Ovary (tissue), 7 donors: ENCODE measurements at regions not wholly inside any gene's neighbourhood (a gene's known extent, or its start where the extent isn't known, plus 50 kb on each side); places are given as distances from the start of the nearest gene placed in this dataset.

ENCODE experiments used
- DNase-seq, 5 donors: peaks; one replicate each; pipeline ENCODE4 v3.0.0-alpha.2; 2019 to 2020
- H3K27ac ChIP-seq, 2 donors: fragments of 200-600 bp; one replicate each; pipeline versions ENCODE4 v1.5.1 to v1.8.0; 2019 to 2022
- H3K27me3 ChIP-seq: fragments of 200-600 bp; one replicate; pipeline ENCODE4 v1.8.0; 2022
- H3K36me3 ChIP-seq: fragments of 200-600 bp; sonication (generic); one replicate; pipeline ENCODE4 v1.5.1; 2019
- H3K4me1 ChIP-seq: one replicate; pipeline ENCODE4 v1.8.1; 2013; ENCODE audit warnings: mild to moderate bottlenecking, moderate library complexity; ENCODE audit not compliant: insufficient read depth
- H3K4me3 ChIP-seq: fragments of 200-600 bp; sonication (generic); one replicate; pipeline ENCODE4 v1.5.1; 2017
- H3K9me3 ChIP-seq, 2 donors: fragments of 200-600 bp in 1 of 2; sonication (generic) in 1 of 2; one replicate each; pipeline versions ENCODE4 v1.5.1 to v1.8.1; 2013 to 2019; ENCODE audit warnings: mild to moderate bottlenecking in 1 of 2, moderate library complexity in 1 of 2
- CTCF ChIP-seq, 3 donors: fragments of 450-650 bp in 2 of 3; fragments of 200-600 bp in 1 of 3; IDR thresholded peaks; one replicate each; pipeline versions ENCODE4 v1.5.1 to v1.8.0; 2016 to 2022; ENCODE audit warnings: antibody characterized with exemption in 3 of 3, mild to moderate bottlenecking in 1 of 3
- EP300 ChIP-seq: sonication (generic); formaldehyde crosslinking; IDR thresholded peaks from one replicate; pipeline ENCODE4 v1.6.1; 2017; ENCODE audit warnings: antibody characterized with exemption
- POLR2A ChIP-seq: fragments of 450-650 bp; IDR thresholded peaks from one replicate; pipeline ENCODE4 v1.6.1; 2017; ENCODE audit warnings: antibody characterized with exemption, mild to moderate bottlenecking, moderate library complexity
- WGBS, 3 donors: extraction: QIAGEN DNeasy Blood & Tissue Kit in 1 of 3; methylation state at CpG; one replicate each; pipeline versions ENCODE4 v1.1.5 to v1.1.7; 2013 to 2017; 5-methylcytosine and 5-hydroxymethylcytosine counted together
- intact Hi-C, 4 donors: fragments of 100-400 bp; cut with DNase I; formaldehyde crosslinking; loops; one replicate each; pipeline versions ENCODE4 v1.11.0 to v1.15.1; 2022 to 2023
- donor health status: DM: no; HTN: no; CAD: no; lungs with moderate emphysema.
- donor health status: DM: no; HTN: no; CAD: no.
- donor health status: Bipolar disorder and iron deficiency.
- donor health status: DM: no; HTN: no; CAD: no.
- donor health status: DM: yes; HTN: yes; CAD: no.

GRCh38 chr11:25769287-25769686 lies 562.6 kb upstream of the ANO3 start:
- H3K9me3 ChIP-seq: no peaks in the 10 kb centered on the region
- no peak overlapping the region for H3K4me3 ChIP-seq
- WGBS, 3 donors: 8 to 28% (median 20%) methylated on average over 3 of the region's 3 CpGs
- no peak overlapping the region for H3K27ac ChIP-seq
- intact Hi-C loops: no loop called here
- no peaks in the 10 kb centered on the region for H3K27me3 ChIP-seq
- TF ChIP-seq CTCF (IDR thresholded peaks at IDR 0.05): no peak
- TF ChIP-seq POLR2A: no peak
- TF ChIP-seq EP300: no peak
- H3K36me3 ChIP-seq: no peaks in the 10 kb centered on the region
- no peak for DNase-seq
- H3K4me1 ChIP-seq: no peaks in the 10 kb centered on the region

- Histone ChIP-seq H3K4me3 (no peak overlapping the region), H3K4me1 (no peaks in the 10 kb centered on the region), H3K27me3 (no peaks in the 10 kb centered on the region), H3K36me3 (no peaks in the 10 kb centered on the region), H3K9me3 (no peaks in the 10 kb centered on the region), H3K27ac (no peak overlapping the region)
- TF ChIP-seq CTCF (IDR thresholded peaks at IDR 0.05) (no peak), EP300 (no peak), POLR2A (no peak)
- DNase-seq: no peak
- intact Hi-C loops: no loop called here
- WGBS, 3 donors: 58 to 70% (median 61%) methylated on average over 4 of the region's 4 CpGs
These were observed 560.3 kb upstream of the ANO3 start for GRCh38 chr11:25771605-25772004.

- no peaks in the 10 kb centered on the region for H3K4me1 ChIP-seq
- WGBS, 3 donors: 58 to 72% (median 66%) methylated on average over 1 of the region's 1 CpG
- H3K9me3 ChIP-seq: no peaks in the 10 kb centered on the region
- H3K27me3 ChIP-seq: no peaks in the 10 kb centered on the region
- no peak for DNase-seq
- H3K27ac ChIP-seq: no peak overlapping the region
- TF ChIP-seq CTCF (IDR thresholded peaks at IDR 0.05): no peak
- no peaks in the 10 kb centered on the region for H3K36me3 ChIP-seq
- intact Hi-C loops: no loop called here
- H3K4me3 ChIP-seq: no peak overlapping the region
These were observed 556.3 kb upstream of the ANO3 start for GRCh38 chr11:25775603-25776002.

GRCh38 chr11:25776238-25776637 lies 555.7 kb upstream of the ANO3 start:
- no peak for TF ChIP-seq EP300
- no peaks in the 10 kb centered on the region for H3K9me3 ChIP-seq
- no peaks in the 10 kb centered on the region for H3K36me3 ChIP-seq
- no peaks in the 10 kb centered on the region for H3K4me1 ChIP-seq
- H3K27ac ChIP-seq: no peak overlapping the region
- 80 to 89% (median 84%) methylated on average over 1 of the region's 1 CpG for WGBS, 3 donors
- H3K4me3 ChIP-seq: no peak overlapping the region
- no peaks in the 10 kb centered on the region for H3K27me3 ChIP-seq
- no peak for DNase-seq
- intact Hi-C loops: no loop called here

GRCh38 chr11:25777343-25777742 lies 554.6 kb upstream of the ANO3 start:
- intact Hi-C loops: no loop called here
- no peaks in the 10 kb centered on the region for H3K4me1 ChIP-seq
- no peak for DNase-seq
- no peaks in the 10 kb centered on the region for H3K9me3 ChIP-seq
- TF ChIP-seq POLR2A (no peak), CTCF (IDR thresholded peaks at IDR 0.05) (no peak), EP300 (no peak)
- H3K4me3 ChIP-seq: no peak overlapping the region
- no peaks in the 10 kb centered on the region for H3K36me3 ChIP-seq
- no peaks in the 10 kb centered on the region for H3K27me3 ChIP-seq
- WGBS, 3 donors: 68 to 81% (median 80%) methylated on average over 2 of the region's 2 CpGs
- H3K27ac ChIP-seq: no peak overlapping the region
